ENCODE measurements at regions not wholly inside any gene's neighbourhood (a gene's known extent, or its start where the extent isn't known, plus 50 kb on each side); places are given as distances from the start of the nearest gene placed in this dataset.

- Histone ChIP-seq H4K91ac (replicated peaks; ENCODE audit: insufficient read length, low read length) (no peak overlapping the region), H4K8ac (ENCODE audit: extremely low read depth, insufficient read depth, low read length) (no peak overlapping the region), H4K5ac (ENCODE audit: insufficient read length, low read depth, low read length) (no peak overlapping the region), H3K23me2 (ENCODE audit: low read depth, low read length) (no peaks in the 10 kb centered on the region), H3K4me2 (ENCODE audit: insufficient read depth in 1 of 2, low read depth in 2 of 2, low read length in 2 of 2) (no peak overlapping the region), H3K79me2 (ENCODE audit: control insufficient read depth in 1 of 2, insufficient read depth in 2 of 2, low read length in 2 of 2) (no peaks in the 10 kb centered on the region), H3K4me3 (ENCODE audit: extremely low read depth in 1 of 4, insufficient read depth in 2 of 4, low read depth in 3 of 4, low read length in 4 of 4) (no peak overlapping the region), H2BK20ac (ENCODE audit: low read length) (no peak overlapping the region), H3K4ac (replicated peaks; ENCODE audit: insufficient read length, low read depth, low read length) (no peak overlapping the region), H3K9me3 (ENCODE audit: insufficient read depth in 2 of 2, low read depth in 1 of 2, low read length in 1 of 2) (no peaks in the 10 kb centered on the region), H2BK12ac (ENCODE audit: low read depth, low read length) (no peak overlapping the region), H3K36me3 (ENCODE audit: control insufficient read depth in 2 of 4, insufficient read depth in 4 of 4, low read length in 3 of 4) (no peaks in the 10 kb centered on the region), H3K79me1 (ENCODE audit: low read depth, low read length) (no peaks in the 10 kb centered on the region), H2BK120ac (replicated peaks; ENCODE audit: low read depth, low read length) (no peak overlapping the region), H2BK15ac (ENCODE audit: low read length) (no peak overlapping the region), H3K14ac (ENCODE audit: insufficient read length) (no peak overlapping the region), H2AK5ac (ENCODE audit: low read depth, low read length) (no peak overlapping the region), H3K18ac (ENCODE audit: extremely low read depth, low read length) (no peak overlapping the region), H3K23ac (ENCODE audit: insufficient read length) (no peak overlapping the region), H2BK5ac (ENCODE audit: low read depth, low read length) (no peak overlapping the region), H3K27ac (ENCODE audit: low read depth, low read length) (no peak overlapping the region), H2AFZ (ENCODE audit: low read length) (no peak overlapping the region), H3K56ac (replicated peaks; ENCODE audit: insufficient read length, low read depth, low read length) (no peak overlapping the region), H3K9ac (replicated peaks in 1 of 4; ENCODE audit: extremely low read depth in 1 of 4, low read depth in 3 of 4, low read length in 3 of 4) (no peak overlapping the region), H4K20me1 (replicated peaks in 1 of 2; ENCODE audit: control insufficient read depth in 1 of 2, insufficient read depth in 2 of 2, low read length in 2 of 2) (no peaks in the 10 kb centered on the region), H3K27me3 (replicated peaks in 1 of 4; ENCODE audit: control insufficient read depth in 3 of 4, extremely low read depth in 1 of 4, insufficient read depth in 3 of 4, low read length in 3 of 4) (no peaks in the 10 kb centered on the region), H3K4me1 (replicated peaks in 1 of 4; ENCODE audit: control insufficient read depth in 3 of 4, insufficient read depth in 4 of 4, low read length in 3 of 4) (no peaks in the 10 kb centered on the region)
- DNase-seq (ENCODE audit: low read depth in 1 of 2, low spot score in 2 of 2) (no peak), FAIRE-seq (no peak)
- ChIA-PET CTCF (ENCODE audit: partially characterized antibody) (interaction anchor here (0.5 to 1.3 kb wide), 2 partner anchors 11 to 927 kb away, joined by 3 read pairs; no protein-coding TSS in a partner anchor), POLR2A (ENCODE audit: partially characterized antibody) (no interaction called here)
- 91% methylated on average over 1 of the region's 1 CpG; no CpG with 5 or more reads in 1 of the 2 experiments for WGBS, 2 experiments (ENCODE audit: extremely low coverage in 1 of 2, insufficient coverage in 1 of 2, insufficient read length in 1 of 2, insufficient replicate concordance in 2 of 2, low coverage in 1 of 2, low lambda C conversion rate in 2 of 2, missing lambda C conversion rate in 1 of 2)
- TF ChIP-seq GABPA (IDR thresholded peaks at IDR 0.05; ENCODE audit: borderline replicate concordance, insufficient read depth, low read length) = no peak
- no peak for TF ChIP-seq NANOG (IDR thresholded peaks at IDR 0.05; ENCODE audit: insufficient read depth, low read depth, low read length, poor library complexity, severe bottlenecking)
- TF ChIP-seq TCF12 (IDR thresholded peaks at IDR 0.05; ENCODE audit: low read depth, low read length) = no peak
- TF ChIP-seq TAF1 (IDR thresholded peaks at IDR 0.05; ENCODE audit: low read depth, low read length) = no peak
- no peak for TF ChIP-seq CTCF (IDR thresholded peaks at IDR 0.05; ENCODE audit: control extremely low read depth in 1 of 3, insufficient read depth in 1 of 3, low read depth in 1 of 3, low read length in 3 of 3)
- TF ChIP-seq, protein P1, sequence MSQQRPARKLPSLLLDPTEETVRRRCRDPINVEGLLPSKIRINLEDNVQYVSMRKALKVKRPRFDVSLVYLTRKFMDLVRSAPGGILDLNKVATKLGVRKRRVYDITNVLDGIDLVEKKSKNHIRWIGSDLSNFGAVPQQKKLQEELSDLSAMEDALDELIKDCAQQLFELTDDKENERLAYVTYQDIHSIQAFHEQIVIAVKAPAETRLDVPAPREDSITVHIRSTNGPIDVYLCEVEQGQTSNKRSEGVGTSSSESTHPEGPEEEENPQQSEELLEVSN (IDR thresholded peaks at IDR 0.05) = no peak
- TF ChIP-seq RBBP5 (IDR thresholded peaks at IDR 0.05; ENCODE audit: borderline replicate concordance, low read depth, low read length) = no peak
- TF ChIP-seq SUZ12 (IDR thresholded peaks at IDR 0.05; ENCODE audit: low read length) = no peak
- no peak for TF ChIP-seq MAFK (IDR thresholded peaks at IDR 0.05; ENCODE audit: low read depth, low read length)
- TF ChIP-seq SRF (IDR thresholded peaks at IDR 0.05; ENCODE audit: low read depth, low read length) = no peak
- no peak for TF ChIP-seq RAD21 (IDR thresholded peaks at IDR 0.05 in 1 of 2, conservative IDR thresholded peaks at IDR 0.05 in 1 of 2; ENCODE audit: low read depth in 2 of 2, low read length in 2 of 2)
These were observed 200.9 kb upstream of the CHRM2 start for GRCh38 chr7:136667584-136667983.
